ENCODE measurements at regions not wholly inside any gene's neighbourhood (a gene's known extent, or its start where the extent isn't known, plus 50 kb on each side); places are given as distances from the start of the nearest gene placed in this dataset.

DNA sequence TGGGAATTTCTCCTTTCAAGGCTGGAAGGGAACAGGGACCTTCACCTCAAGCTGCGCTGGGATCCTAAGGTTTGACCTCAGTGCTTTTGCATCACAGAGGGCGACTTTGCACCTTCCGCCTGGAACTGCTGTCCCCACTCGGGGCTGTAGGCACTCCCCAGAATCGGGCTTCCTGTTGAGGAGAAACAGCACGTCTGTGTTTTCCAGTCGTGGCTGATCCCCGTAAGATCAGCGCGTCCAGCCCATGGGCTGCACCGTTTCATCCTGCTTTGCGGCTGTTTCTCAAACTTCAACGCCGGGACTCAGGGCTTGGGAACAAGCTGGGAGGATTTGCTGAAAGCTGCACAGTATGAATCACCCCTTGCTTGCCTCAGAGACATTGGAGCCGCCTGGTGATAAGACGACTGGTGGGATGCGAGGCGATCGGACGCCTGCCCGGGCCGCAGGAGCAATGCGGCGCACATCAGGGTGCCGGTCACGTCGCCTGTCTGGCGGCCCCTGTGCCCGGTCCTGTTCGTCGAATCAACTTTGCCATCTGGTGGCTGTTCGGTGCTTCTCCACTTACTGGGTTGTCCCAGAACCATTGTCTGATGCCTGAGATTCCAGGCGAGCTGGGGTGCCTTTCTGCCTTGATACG, 53.6 kb upstream of the FRMD1 start:
- TF ChIP-seq, protein P1, sequence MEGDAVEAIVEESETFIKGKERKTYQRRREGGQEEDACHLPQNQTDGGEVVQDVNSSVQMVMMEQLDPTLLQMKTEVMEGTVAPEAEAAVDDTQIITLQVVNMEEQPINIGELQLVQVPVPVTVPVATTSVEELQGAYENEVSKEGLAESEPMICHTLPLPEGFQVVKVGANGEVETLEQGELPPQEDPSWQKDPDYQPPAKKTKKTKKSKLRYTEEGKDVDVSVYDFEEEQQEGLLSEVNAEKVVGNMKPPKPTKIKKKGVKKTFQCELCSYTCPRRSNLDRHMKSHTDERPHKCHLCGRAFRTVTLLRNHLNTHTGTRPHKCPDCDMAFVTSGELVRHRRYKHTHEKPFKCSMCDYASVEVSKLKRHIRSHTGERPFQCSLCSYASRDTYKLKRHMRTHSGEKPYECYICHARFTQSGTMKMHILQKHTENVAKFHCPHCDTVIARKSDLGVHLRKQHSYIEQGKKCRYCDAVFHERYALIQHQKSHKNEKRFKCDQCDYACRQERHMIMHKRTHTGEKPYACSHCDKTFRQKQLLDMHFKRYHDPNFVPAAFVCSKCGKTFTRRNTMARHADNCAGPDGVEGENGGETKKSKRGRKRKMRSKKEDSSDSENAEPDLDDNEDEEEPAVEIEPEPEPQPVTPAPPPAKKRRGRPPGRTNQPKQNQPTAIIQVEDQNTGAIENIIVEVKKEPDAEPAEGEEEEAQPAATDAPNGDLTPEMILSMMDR (IDR thresholded peaks at IDR 0.05) = peak in 6 of 7 experiments; percentile 23 to 60 (median 46)
- no peak for TF ChIP-seq POLR2A (IDR thresholded peaks at IDR 0.05)

Data from body of pancreas (tissue), 4 donors.